UCSD-AML1 (cell line): ENCODE measurements at regions not wholly inside any gene's neighbourhood (a gene's known extent, or its start where the extent isn't known, plus 50 kb on each side); places are given as distances from the start of the nearest gene placed in this dataset.

ENCODE experiments used
- DNase-seq: peaks from one replicate; lab custom pipeline; 2025; ENCODE audit not compliant: unreplicated experiment; lab: John Stamatoyannopoulos, UW

DNA sequence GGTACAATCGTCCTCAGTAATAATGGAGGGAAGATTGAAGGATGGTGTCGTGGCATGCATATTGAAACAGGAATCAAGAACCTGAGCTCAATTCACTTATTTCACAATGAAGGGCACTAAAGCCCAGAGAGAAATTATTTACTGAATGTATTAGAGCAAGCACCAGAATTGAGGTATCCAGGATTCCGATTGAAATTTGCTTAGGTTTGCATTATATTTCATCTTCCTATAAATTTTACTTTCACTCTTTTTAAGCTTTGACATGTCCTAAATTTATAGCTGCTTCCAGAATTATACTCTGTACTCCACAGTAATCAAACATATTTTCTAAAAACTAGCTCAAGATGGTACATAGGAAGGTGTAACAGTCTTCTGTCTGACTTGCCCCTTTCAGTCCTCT lies 454.9 kb upstream of the HTR2A start:
- no peak for DNase-seq

DNA sequence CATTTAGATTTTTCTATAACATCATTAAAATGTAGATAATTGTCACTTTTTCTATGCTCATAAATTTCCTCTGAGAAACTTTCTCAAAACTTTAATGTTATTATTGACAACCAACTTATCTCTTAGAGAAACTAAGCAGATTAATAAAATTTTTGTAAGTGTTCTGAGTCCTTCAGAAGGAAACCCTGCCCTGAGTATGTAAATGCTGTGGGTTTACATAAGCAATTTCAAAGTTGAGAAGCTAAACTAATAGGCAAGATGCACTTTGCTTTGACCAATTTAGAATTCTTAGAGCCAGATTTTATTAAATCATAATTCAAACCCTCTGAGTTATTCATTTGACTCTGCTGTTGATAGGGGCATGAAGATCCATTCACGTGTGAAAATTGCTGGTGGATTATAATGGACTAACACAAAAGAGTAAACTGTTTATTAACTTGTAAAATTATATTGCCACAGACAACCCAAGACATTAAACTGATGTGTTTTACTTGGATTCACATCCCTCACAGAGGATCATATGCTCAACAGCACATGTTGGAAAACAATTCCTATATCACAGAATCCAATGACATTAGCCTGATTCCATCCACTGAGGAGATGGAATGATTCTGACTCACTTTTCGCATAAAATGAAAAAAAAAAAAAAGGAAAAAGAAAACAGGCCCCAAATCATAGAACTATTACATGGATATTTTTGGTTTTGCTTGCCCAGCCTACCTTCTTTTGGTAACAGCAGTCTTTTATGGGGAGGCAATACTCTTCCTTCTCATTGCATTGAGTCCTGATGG lies 453.7 kb upstream of the HTR2A start:
- no peak for DNase-seq

DNA sequence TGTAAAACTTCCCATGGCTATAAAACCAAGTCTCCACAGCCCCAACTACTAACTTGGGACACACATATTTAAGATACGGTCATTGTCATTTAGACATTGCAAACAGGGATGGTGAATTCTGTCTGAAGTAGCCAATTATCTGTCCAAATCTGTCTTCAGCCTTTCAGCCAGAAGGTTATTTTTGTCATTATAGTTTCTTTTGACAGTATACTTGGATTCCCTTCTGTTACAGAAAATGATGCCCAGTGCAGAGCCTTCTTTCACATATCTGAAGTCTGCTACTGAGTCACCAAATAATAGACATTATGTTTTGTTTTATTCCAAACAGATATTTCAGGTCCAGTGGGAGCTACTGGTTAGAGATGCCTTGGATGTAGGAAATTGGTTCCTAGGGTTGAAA lies 452.4 kb upstream of the HTR2A start:
- DNase-seq = no peak

DNA sequence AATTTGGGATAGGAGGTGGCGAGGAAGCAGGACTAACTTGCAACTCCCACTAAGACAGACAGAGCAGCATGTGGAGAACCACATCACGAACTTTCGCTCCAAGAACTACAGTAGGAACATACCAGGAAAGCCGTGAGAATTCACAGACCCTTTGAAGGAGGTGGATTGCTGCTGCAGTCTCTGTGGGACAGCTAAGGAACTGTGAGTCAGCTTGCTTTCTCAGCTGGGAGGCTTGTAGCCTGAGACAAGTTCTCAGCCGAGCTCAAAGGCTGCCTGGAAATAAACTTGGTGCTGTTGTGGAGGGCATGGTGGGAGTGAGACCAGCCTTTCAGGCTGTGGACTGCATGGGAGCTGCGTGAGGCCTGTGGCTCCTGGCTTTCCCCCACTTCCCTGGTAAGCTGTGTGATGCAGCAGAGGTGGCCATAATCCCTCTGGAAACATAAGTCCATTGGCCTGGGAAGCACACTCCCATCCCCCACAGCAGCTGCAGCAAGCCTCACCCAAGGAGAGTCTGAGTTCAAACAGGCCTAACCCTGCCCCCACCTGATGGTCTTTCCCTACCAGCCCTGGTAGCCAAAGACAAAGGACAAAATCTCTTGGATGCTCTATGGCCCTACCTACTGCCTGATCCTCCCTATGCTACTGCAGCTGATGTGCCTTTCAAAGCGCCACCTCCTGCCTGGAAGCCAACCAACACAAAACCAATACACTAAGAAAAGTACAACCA lies 441.1 kb upstream of the HTR2A start:
- DNase-seq = no peak

DNA sequence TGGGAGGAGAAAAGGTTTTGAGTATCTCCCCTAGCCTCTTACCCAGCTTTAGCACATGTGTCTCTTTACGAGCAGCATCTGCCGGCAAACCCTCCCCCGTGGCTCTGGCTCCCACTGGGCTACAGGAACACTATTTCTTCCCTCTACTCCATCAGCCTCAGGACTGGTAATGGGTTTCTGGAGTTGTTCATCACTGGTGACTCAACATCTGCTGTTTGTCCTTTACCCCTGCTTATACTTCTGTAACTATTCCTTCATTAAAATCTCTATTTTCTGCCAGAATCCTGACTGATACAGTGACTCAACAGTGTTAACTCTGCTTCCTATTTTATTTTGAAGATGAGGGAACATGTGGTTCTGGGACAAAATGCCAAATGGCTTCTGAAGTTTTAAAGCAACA lies 437.3 kb upstream of the HTR2A start:
- DNase-seq = no peak

DNA sequence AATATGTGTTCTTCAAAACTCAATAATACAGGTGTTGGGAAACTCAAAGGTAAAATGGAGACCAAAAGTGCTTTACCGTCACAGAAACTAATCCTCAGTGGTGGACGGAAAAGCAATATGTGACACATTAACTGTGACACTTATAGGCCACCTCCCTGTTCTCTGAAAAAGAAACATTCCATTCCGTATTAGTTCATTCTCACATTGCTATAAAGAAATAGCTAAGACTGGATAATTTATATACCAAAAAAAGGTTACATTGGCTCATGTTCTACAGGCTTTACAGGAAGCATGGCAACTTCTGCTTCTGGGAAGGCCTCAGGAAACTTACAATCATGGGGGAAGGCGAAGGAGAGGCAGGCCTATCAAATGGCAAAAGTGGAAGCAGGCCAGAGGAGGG lies 435.3 kb upstream of the HTR2A start:
- DNase-seq = no peak

DNA sequence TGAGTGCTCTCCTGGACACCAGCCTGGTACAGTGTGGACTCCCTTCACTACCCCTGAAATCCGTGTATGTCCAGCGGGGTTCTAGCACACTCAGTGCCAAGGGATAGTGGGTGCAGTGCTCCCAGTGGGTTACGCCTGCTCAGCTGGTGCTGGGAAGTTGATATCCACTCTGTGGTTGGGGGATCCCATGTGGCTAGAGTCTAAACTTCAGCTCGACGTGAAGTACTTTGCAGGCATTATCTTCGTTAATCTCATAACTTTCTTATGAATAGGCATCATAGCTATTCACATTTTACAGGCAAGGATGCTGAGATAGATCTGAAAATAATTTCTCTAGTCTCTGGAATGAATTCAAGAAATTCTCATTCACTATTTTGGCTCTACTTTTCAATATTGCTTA lies 433.2 kb upstream of the HTR2A start:
- no peak for DNase-seq

DNA sequence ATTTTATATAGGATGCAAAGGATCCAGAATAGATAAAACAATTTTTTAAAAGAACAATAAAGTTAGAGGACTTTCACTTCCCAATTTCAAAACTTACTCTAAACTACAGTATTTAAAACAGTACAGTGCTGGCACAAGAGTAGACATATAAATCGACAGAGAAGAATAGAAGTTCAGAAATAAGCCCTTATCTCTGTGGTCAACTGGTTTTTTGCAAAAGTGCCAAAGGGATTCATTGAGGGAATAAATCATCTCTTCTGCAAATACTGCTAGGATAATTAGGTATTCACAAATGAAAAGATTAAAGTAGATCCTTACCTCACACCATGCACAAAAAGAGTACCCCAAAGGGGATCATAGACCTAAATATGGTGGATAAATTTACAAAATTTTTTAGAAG lies 431.0 kb upstream of the HTR2A start:
- no peak for DNase-seq

DNA sequence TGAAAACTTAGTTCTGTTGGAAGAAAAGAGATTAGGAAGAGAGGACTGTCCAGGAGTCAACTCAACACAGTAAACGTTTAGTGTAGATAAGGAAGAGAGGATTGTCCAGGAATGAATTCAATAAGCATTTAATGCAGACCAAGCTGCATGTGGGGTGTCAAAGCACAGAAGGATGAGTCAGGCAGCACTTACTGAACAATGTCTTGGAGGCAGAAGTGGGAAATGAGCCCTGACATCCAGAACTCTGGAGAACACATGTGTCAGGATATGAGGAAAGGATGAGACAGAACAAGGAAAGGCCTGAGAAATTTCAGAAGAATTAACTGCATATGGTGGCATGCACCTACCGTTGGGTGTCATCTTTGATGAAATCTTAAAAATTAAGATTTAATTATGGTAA lies 429.2 kb upstream of the HTR2A start:
- no peak for DNase-seq

DNA sequence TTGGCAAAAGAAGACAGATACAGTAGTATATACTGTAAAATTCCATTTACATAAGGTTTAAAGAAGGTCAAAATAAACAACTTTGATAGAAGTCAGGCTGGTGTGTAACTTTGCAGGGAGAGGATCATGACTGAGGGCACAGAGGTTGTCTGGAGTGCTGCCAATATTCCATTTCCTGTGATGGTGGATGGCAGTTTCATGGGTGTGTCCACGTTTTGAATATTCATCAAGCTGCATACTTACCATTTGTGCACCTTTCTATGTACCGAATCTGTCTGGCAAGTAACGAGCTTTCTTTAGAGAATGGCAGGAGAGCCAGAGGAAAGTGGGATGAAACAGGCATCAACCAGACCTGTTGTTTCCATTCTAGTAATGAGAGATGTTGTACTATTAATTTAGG lies 420.5 kb upstream of the HTR2A start:
- no peak for DNase-seq

DNA sequence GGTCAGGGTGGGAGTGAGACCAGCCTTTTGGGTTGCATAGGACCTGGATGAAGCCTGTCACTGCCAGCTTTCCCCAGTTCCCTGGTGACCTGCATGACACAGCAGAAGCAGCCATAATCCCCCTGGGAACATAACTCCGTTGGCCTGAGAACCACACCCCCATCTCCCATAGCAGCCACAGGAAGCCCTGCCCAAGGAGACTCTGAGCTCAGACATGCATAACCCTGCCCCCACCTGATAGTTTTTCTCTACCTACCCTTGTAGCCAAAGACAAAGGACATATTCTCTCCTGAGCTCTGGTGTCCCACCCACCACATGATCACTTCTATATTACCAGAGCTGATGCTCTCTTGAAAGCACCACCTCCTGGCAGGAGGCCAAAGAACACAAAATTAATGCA lies 413.5 kb upstream of the HTR2A start:
- DNase-seq = no peak

DNA sequence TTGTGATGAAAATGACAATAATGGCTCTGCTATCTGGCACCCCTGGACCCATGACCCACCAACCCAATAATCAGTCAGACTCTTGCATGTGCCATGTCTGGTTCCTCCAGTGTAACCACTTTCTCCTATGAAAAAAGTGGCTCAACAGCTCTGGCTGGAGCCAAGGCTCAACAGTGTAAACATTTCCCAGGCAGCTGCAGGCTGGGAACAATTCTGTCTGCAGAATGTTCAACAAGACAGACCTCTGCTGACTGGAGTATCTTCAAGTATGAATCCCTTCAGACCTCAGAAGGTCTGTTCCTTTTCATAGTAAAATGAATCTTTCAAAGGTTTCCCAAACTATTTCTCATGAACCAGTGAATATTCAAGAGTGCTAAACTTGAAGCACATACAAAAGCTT lies 410.1 kb upstream of the HTR2A start:
- DNase-seq = no peak

DNA sequence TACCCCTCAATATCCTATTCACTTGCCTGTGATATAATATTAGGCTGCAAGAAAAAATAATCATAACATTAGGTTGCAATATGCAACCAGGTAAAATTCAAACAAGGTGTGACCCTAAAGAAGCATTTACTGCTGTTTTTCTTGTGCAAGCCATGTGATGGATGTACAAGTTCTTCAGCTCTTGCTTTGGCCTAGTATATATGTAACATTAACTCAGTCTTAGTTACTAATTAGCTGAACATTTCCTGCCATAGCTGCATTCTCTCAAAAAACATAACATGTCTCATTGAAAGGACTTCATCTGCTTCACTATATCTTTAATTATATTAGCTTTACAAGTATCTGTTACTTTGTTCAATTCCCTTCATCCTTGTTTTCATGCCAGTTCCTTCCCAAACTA lies 406.8 kb upstream of the HTR2A start:
- no peak for DNase-seq

DNA sequence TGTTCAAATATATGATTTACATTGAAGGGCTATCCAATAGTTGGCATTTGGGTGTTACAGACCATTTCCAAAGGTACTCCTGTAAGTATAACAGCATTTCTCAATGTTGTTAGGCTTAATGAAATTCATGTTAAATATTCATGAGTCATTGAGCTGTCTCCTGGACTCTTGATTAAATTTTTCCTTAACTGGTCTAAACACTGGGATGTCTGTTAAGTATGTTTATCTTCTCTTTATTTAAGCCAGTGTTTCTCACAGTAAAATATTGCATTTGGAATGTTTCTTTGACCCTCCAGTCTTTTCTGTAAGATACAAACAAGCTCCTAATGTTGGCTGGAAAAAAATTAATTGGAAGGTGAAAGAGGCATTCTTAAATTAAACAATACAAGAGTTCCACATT lies 402.5 kb upstream of the HTR2A start:
- DNase-seq = no peak

DNA sequence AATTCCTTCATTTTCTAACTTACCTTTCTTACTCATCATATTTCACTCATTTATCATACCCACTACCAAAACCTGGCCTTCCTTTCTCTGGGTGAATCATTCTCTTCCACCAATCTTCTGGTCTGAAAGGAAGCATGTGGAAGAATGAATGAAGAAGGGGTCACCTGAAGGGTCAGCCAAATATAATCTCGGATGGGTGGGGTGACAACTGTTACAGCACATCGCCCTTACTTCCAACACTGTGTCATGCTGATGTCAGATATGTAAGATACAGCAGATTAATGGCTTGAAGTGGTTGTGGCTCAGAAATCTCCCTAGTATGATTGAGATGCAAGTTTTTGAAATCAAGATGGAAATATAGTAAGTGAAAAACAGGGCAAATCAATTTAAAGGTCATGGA lies 401.7 kb upstream of the HTR2A start:
- DNase-seq = no peak

DNA sequence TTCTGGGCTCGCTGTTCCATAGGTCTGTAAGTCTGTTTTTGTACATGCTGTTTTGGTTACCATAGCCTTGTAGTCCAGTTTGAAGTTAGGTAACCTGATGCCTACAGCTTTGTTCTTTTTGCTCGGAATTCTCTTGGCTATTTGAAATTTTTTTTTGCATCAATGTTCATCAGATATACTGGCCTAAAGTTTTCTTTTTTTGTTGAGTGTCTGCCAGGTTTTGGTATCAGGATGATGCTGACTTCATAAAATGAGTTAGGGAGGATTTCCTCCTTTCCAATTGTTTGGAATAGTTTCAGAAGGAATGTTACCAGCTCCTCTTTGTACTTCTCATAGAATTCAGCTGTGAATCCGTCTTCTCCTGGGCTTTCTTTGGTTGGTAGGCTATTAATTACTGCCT lies 397.8 kb upstream of the HTR2A start:
- DNase-seq = no peak

DNA sequence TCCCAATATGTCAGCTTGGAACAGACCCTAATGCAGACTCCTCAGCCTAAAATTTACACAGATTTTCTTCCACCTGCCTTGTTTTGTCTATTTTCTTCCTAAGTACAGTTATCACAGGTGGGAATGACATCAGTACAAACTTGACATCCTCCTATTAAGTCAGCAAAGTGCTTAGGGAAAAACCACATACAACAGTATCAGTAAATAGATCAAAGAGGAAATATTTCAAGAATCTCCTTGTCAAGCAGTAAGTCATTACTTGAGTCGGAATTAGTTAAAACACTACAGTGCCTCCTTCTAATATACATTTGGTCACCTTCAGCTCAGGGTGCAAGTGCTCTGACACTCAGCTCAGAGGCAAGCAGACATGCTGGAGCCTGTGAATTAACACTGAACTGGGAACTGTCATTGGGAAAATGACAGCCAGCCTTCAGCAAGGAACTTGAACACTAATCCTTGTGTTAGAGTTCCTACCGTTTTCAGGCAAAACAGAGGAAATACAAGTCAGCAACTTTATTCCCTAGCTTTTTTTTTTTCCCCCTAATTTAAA lies 394.3 kb upstream of the HTR2A start:
- no peak for DNase-seq

DNA sequence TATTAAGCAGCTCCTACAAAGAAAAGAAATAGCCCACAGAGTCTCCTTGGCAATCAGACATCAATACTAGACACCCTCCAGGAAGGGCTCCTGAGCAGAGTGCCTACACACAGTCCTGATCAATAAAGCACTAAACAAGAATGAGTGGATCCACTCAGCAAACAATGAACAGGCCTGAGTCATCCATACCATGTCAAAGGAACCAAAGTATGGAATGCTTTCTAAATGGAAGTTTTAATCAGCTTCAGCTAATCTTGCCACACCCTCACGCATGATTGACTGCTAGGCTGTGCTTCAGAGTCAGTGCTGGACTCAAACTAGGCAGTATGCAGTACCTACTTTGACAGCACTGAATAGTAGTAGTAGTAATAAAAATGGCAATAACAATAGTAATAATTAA lies 392.7 kb upstream of the HTR2A start:
- no peak for DNase-seq

DNA sequence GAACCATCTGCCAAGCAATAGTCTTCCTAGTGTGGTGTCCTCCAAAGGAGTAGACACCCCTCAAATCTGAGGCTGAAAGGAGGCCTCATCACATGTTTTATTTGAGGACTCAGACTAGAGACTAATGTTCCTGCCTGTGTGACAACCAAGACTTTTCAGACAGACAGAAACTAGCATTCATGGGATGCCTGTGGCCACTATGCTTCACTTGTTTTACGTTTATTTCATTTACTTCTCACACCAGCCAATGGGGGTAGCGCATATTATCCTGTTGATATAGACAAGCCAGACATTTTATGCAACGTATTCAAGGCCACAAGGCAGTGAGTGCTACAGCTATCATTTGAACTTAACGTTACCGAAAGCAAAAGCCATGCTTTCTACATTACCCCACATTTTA lies 391.7 kb upstream of the HTR2A start:
- DNase-seq = no peak

DNA sequence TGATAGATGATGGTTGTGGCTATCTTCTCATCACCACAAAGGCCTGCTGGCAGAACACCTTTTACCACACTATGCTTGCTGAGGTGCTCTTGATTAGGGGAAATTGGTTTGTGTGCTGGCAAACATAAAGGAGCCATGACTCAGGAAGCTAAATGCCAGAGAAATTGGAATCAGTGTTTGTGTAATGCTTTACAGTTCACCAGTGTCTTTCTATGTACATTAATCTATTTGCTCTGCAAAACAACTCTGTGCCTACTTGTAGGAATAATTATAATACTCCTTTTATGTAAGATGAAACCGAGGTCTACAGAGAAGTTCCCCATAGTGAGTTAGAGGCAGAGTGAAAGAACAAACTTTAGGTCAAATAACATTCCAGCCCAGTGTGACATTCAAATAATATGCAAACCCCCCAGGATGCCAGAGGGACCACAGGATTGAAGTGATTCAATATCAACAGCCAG lies 390.5 kb upstream of the HTR2A start:
- DNase-seq = no peak

DNA sequence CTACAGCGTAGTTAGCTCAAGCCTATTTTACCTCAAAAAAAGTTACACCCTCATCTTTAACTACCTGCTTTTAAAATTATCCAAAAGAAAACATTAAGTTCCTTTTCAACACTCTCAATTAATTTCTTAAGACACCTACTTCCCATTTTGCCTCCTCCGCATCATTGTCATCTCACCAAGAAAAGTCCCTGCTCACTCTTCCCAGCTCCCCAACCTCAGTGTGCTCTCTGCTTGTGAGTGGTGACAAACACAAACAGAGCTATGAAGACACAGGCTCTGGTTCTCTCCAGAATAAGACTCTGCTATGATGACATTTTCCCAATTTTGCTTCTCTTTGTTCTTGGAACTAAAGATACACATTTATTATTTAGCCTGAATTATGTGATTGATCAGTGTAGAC lies 385.1 kb upstream of the HTR2A start:
- no peak for DNase-seq

DNA sequence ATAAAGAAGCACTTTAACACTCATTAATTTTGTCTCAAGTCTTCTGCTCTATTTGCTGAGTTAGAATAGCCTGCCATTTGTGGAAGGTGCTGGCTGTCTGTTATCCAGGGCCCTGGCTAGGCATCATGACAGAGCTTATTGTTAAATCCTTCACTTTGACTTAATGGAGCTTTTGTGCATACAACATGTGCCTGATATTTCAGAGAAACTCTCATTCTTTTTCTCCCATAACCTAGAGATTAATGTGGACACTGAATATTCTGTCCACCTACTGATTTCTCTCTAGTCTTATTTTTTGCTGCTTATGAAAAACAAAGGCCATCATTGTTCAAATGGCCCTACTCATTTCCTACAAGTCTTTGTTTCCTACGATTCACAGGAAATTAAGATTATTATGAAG lies 383.1 kb upstream of the HTR2A start:
- DNase-seq = no peak
